GM23338 (cell line): ENCODE measurements at regions not wholly inside any gene's neighbourhood (a gene's known extent, or its start where the extent isn't known, plus 50 kb on each side); places are given as distances from the start of the nearest gene placed in this dataset.

ENCODE experiments used
- ATAC-seq: fragments of 200-7000 bp; cut with Tn5 transposase; 3 replicates; pipeline ENCODE4 v1.9.1; 2020
- DNase-seq: peaks from one replicate; pipeline ENCODE4 v3.0.0-alpha.2; 2015; ENCODE audit warnings: low spot score
- H2AFZ ChIP-seq: fragments of 200-600 bp; sonication (generic); 2 replicates; pipeline ENCODE4 v1.8.0; 2016; ENCODE audit warnings: antibody characterized with exemption, mild to moderate bottlenecking, moderate library complexity
- H3F3A ChIP-seq: fragments of 200-600 bp; sonication (generic); replicated peaks from 2 replicates; pipeline ENCODE4 v1.8.0; 2017; ENCODE audit warnings: antibody characterized with exemption, mixed run types, low read depth
- H3K27ac ChIP-seq: fragments of 200-600 bp; sonication (generic); 2 replicates; pipeline ENCODE4 v1.6.1; 2016; ENCODE audit warnings: low read depth
- H3K27me3 ChIP-seq: fragments of 200-600 bp; sonication (generic); 2 replicates; pipeline ENCODE4 v1.8.0; 2016; ENCODE audit warnings: mild to moderate bottlenecking, mixed run types, moderate library complexity; ENCODE audit not compliant: insufficient read depth
- H3K36me3 ChIP-seq: fragments of 200-600 bp; sonication (generic); 2 replicates; pipeline ENCODE4 v1.8.0; 2016; ENCODE audit warnings: mild to moderate bottlenecking; ENCODE audit not compliant: insufficient read depth
- H3K4me1 ChIP-seq: fragments of 200-600 bp; sonication (generic); 2 replicates; pipeline ENCODE4 v1.8.0; 2016; ENCODE audit warnings: mild to moderate bottlenecking, moderate library complexity; ENCODE audit not compliant: insufficient read depth
- H3K4me2 ChIP-seq: fragments of 200-600 bp; sonication (generic); 2 replicates; pipeline ENCODE4 v1.7.1; 2017; ENCODE audit warnings: mixed run types
- H3K4me3 ChIP-seq: fragments of 200-600 bp; sonication (generic); 2 replicates; pipeline ENCODE4 v1.6.1; 2016; ENCODE audit warnings: mixed run types
- H3K79me2 ChIP-seq: fragments of 200-600 bp; sonication (generic); replicated peaks from 2 replicates; pipeline ENCODE4 v1.8.0; 2017; ENCODE audit warnings: mild to moderate bottlenecking; ENCODE audit not compliant: insufficient read depth
- H3K9me2 ChIP-seq: fragments of 200-600 bp; sonication (generic); 2 replicates; pipeline ENCODE4 v1.8.0; 2017; ENCODE audit not compliant: insufficient read depth
- H4K20me1 ChIP-seq: fragments of 200-600 bp; sonication (generic); replicated peaks from 2 replicates; pipeline ENCODE4 v1.8.0; 2017; ENCODE audit warnings: mild to moderate bottlenecking; ENCODE audit not compliant: insufficient read depth
- H3K27ac Mint-ChIP-seq: 2 replicates; pipeline ENCODE4 v1.8.0; 2020; ENCODE audit warnings: inconsistent platforms, mild to moderate bottlenecking, moderate library complexity, mixed read lengths
- H3K27me3 Mint-ChIP-seq: 3 replicates; pipeline ENCODE4 v1.8.0; 2022; ENCODE audit warnings: low read depth, mild to moderate bottlenecking, moderate library complexity, mixed read lengths, inconsistent platforms; ENCODE audit not compliant: insufficient read depth, poor library complexity
- H3K36me3 Mint-ChIP-seq: 3 replicates; pipeline ENCODE4 v1.8.0; 2021; ENCODE audit warnings: low read depth, mild to moderate bottlenecking, inconsistent platforms, moderate library complexity, mixed read lengths
- H3K4me1 Mint-ChIP-seq: 3 replicates; pipeline ENCODE4 v1.8.0; 2020; ENCODE audit warnings: mild to moderate bottlenecking, inconsistent platforms, mixed read lengths
- H3K4me3 Mint-ChIP-seq: 3 replicates; pipeline ENCODE4 v1.8.0; 2021; ENCODE audit warnings: moderate library complexity, mild to moderate bottlenecking, inconsistent platforms, mixed read lengths
- H3K9me3 Mint-ChIP-seq: 3 replicates; pipeline ENCODE4 v1.8.0; 2020; ENCODE audit warnings: moderate library complexity, mild to moderate bottlenecking, inconsistent platforms, mixed read lengths
- CREB1 ChIP-seq: fragments of 250-450 bp; sonication (Bioruptor Pico); IDR thresholded peaks from 2 replicates; pipeline ENCODE4 v1.5.0; 2020; ENCODE audit warnings: low read depth, mild to moderate bottlenecking, moderate library complexity
- EZH2 ChIP-seq: fragments of 200-600 bp; sonication (generic); IDR thresholded peaks from one replicate; pipeline ENCODE4 v1.8.0; 2017; ENCODE audit warnings: antibody characterized with exemption, mild to moderate bottlenecking, low read depth; ENCODE audit not compliant: unreplicated experiment
- EZH2phosphoT487 ChIP-seq: fragments of 200-600 bp; sonication (generic); IDR thresholded peaks from one replicate; pipeline ENCODE4 v1.8.1; 2018; ENCODE audit warnings: antibody characterized with exemption; ENCODE audit not compliant: unreplicated experiment
- JUNB ChIP-seq: IDR thresholded peaks from one replicate; pipeline ENCODE4 v1.6.1; 2016; ENCODE audit warnings: antibody characterized with exemption; ENCODE audit not compliant: unreplicated experiment
- NANOG ChIP-seq: IDR thresholded peaks from 2 replicates; pipeline ENCODE4 v1.6.1; 2016; ENCODE audit warnings: antibody characterized with exemption, borderline replicate concordance
- POLR2AphosphoS5 ChIP-seq: IDR thresholded peaks from 2 replicates; pipeline ENCODE4 v1.6.1; 2016; ENCODE audit warnings: antibody characterized with exemption, low read depth
- STAT1 ChIP-seq: IDR thresholded peaks from one replicate; pipeline ENCODE4 v1.6.1; 2016; ENCODE audit warnings: antibody characterized with exemption; ENCODE audit not compliant: unreplicated experiment
- ZNF114 ChIP-seq: fragments of 250-450 bp; sonication (Bioruptor Pico); IDR thresholded peaks from 2 replicates; pipeline ENCODE4 v1.5.0; 2020; ENCODE audit warnings: mild to moderate bottlenecking, moderate library complexity
- ZNF331 ChIP-seq: fragments of 250-450 bp; sonication (Bioruptor Pico); IDR thresholded peaks from 2 replicates; pipeline ENCODE4 v1.5.0; 2020; ENCODE audit warnings: low read depth, mild to moderate bottlenecking, moderate library complexity
- TF ChIP-seq, protein P1 (sequence below): IDR thresholded peaks from 2 replicates; pipeline ENCODE4 v1.6.1; 2016; ENCODE audit warnings: antibody characterized with exemption
- TF ChIP-seq, protein P2 (sequence below), 2 experiments: fragments of 200-600 bp in 1 of 2; sonication (generic) in 1 of 2; conservative IDR thresholded peaks; 2 replicates each; pipeline versions ENCODE4 v1.5.1 to v1.6.1; 2016 to 2017; ENCODE audit warnings: antibody characterized with exemption in 2 of 2, low read depth in 2 of 2, mild to moderate bottlenecking in 2 of 2, moderate library complexity in 1 of 2
- TF ChIP-seq, protein P3 (sequence below): IDR thresholded peaks from one replicate; pipeline ENCODE4 v1.6.1; 2018; ENCODE audit warnings: antibody characterized with exemption; ENCODE audit not compliant: unreplicated experiment
- TF ChIP-seq, protein P4 (sequence below): fragments of 250-450 bp; sonication (Bioruptor Pico); IDR thresholded peaks from 2 replicates; pipeline ENCODE4 v1.5.0; 2020; ENCODE audit warnings: mild to moderate bottlenecking, moderate library complexity

DNA sequence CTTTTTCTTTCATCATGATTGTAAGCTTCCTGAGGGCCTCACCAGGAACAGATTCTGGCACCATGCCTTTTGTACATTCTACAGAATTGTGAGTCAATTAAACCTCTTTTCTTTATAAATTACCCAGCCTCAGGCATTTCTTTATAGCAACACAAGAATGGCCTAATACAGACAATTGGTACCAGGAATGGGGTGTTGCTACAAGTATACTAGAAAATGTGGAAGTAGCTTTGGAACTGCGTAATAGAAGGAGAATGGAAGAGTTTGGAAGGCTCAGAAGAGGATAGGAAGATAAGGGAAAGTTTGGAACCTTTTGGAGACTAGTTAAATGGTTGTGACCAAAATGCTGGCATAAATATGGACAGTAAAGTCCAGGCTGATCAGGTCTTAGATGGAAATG, 108.9 kb upstream of the PLSCR4 start:
- Histone ChIP-seq H3K4me1 (no peaks in the 10 kb centered on the region), H3K79me2 (no peaks in the 10 kb centered on the region), H2AFZ (no peak overlapping the region), H3K27me3 (no peaks in the 10 kb centered on the region), H4K20me1 (no peaks in the 10 kb centered on the region), H3K9me2 (0 out of 2 replicates have a peak, but pooled peaks cover 5% of the 10 kb centered on the region), H3K36me3 (peaks cover 3% of the 10 kb centered on the region; the same call in 1 of the 2 replicates), H3K27ac (no peak overlapping the region), H3F3A (no peaks in the 10 kb centered on the region), H3K4me3 (no peak overlapping the region), H3K4me2 (no peak overlapping the region)
- Mint-ChIP-seq H3K4me1 (no peaks in the 10 kb centered on the region), H3K4me3 (no peak overlapping the region), H3K27ac (no peak overlapping the region), H3K9me3 (no peaks in the 10 kb centered on the region; the same call in none of the 3 replicates), H3K27me3 (peaks cover 9% of the 10 kb centered on the region), H3K36me3 (peaks cover 3% of the 10 kb centered on the region)
- no peak for DNase-seq
- ATAC-seq = no peak
- TF ChIP-seq ZNF331 = no peak
- no peak for TF ChIP-seq STAT1
- TF ChIP-seq, protein P1, sequence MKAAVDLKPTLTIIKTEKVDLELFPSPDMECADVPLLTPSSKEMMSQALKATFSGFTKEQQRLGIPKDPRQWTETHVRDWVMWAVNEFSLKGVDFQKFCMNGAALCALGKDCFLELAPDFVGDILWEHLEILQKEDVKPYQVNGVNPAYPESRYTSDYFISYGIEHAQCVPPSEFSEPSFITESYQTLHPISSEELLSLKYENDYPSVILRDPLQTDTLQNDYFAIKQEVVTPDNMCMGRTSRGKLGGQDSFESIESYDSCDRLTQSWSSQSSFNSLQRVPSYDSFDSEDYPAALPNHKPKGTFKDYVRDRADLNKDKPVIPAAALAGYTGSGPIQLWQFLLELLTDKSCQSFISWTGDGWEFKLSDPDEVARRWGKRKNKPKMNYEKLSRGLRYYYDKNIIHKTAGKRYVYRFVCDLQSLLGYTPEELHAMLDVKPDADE = no peak
- TF ChIP-seq, protein P2, sequence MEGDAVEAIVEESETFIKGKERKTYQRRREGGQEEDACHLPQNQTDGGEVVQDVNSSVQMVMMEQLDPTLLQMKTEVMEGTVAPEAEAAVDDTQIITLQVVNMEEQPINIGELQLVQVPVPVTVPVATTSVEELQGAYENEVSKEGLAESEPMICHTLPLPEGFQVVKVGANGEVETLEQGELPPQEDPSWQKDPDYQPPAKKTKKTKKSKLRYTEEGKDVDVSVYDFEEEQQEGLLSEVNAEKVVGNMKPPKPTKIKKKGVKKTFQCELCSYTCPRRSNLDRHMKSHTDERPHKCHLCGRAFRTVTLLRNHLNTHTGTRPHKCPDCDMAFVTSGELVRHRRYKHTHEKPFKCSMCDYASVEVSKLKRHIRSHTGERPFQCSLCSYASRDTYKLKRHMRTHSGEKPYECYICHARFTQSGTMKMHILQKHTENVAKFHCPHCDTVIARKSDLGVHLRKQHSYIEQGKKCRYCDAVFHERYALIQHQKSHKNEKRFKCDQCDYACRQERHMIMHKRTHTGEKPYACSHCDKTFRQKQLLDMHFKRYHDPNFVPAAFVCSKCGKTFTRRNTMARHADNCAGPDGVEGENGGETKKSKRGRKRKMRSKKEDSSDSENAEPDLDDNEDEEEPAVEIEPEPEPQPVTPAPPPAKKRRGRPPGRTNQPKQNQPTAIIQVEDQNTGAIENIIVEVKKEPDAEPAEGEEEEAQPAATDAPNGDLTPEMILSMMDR (conservative IDR thresholded peaks at IDR 0.05; ENCODE audit: low read depth in 2 of 2) = no peak
- no peak for TF ChIP-seq JUNB
- no peak for TF ChIP-seq EZH2phosphoT487
- no peak for TF ChIP-seq POLR2AphosphoS5
- TF ChIP-seq EZH2 = no peak
- TF ChIP-seq, protein P3, sequence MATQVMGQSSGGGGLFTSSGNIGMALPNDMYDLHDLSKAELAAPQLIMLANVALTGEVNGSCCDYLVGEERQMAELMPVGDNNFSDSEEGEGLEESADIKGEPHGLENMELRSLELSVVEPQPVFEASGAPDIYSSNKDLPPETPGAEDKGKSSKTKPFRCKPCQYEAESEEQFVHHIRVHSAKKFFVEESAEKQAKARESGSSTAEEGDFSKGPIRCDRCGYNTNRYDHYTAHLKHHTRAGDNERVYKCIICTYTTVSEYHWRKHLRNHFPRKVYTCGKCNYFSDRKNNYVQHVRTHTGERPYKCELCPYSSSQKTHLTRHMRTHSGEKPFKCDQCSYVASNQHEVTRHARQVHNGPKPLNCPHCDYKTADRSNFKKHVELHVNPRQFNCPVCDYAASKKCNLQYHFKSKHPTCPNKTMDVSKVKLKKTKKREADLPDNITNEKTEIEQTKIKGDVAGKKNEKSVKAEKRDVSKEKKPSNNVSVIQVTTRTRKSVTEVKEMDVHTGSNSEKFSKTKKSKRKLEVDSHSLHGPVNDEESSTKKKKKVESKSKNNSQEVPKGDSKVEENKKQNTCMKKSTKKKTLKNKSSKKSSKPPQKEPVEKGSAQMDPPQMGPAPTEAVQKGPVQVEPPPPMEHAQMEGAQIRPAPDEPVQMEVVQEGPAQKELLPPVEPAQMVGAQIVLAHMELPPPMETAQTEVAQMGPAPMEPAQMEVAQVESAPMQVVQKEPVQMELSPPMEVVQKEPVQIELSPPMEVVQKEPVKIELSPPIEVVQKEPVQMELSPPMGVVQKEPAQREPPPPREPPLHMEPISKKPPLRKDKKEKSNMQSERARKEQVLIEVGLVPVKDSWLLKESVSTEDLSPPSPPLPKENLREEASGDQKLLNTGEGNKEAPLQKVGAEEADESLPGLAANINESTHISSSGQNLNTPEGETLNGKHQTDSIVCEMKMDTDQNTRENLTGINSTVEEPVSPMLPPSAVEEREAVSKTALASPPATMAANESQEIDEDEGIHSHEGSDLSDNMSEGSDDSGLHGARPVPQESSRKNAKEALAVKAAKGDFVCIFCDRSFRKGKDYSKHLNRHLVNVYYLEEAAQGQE = no peak
- TF ChIP-seq CREB1 (CRISPR knock-in tag) = no peak
- TF ChIP-seq NANOG = no peak
- TF ChIP-seq ZNF114 (CRISPR knock-in tag) = no peak
- TF ChIP-seq, protein P4, sequence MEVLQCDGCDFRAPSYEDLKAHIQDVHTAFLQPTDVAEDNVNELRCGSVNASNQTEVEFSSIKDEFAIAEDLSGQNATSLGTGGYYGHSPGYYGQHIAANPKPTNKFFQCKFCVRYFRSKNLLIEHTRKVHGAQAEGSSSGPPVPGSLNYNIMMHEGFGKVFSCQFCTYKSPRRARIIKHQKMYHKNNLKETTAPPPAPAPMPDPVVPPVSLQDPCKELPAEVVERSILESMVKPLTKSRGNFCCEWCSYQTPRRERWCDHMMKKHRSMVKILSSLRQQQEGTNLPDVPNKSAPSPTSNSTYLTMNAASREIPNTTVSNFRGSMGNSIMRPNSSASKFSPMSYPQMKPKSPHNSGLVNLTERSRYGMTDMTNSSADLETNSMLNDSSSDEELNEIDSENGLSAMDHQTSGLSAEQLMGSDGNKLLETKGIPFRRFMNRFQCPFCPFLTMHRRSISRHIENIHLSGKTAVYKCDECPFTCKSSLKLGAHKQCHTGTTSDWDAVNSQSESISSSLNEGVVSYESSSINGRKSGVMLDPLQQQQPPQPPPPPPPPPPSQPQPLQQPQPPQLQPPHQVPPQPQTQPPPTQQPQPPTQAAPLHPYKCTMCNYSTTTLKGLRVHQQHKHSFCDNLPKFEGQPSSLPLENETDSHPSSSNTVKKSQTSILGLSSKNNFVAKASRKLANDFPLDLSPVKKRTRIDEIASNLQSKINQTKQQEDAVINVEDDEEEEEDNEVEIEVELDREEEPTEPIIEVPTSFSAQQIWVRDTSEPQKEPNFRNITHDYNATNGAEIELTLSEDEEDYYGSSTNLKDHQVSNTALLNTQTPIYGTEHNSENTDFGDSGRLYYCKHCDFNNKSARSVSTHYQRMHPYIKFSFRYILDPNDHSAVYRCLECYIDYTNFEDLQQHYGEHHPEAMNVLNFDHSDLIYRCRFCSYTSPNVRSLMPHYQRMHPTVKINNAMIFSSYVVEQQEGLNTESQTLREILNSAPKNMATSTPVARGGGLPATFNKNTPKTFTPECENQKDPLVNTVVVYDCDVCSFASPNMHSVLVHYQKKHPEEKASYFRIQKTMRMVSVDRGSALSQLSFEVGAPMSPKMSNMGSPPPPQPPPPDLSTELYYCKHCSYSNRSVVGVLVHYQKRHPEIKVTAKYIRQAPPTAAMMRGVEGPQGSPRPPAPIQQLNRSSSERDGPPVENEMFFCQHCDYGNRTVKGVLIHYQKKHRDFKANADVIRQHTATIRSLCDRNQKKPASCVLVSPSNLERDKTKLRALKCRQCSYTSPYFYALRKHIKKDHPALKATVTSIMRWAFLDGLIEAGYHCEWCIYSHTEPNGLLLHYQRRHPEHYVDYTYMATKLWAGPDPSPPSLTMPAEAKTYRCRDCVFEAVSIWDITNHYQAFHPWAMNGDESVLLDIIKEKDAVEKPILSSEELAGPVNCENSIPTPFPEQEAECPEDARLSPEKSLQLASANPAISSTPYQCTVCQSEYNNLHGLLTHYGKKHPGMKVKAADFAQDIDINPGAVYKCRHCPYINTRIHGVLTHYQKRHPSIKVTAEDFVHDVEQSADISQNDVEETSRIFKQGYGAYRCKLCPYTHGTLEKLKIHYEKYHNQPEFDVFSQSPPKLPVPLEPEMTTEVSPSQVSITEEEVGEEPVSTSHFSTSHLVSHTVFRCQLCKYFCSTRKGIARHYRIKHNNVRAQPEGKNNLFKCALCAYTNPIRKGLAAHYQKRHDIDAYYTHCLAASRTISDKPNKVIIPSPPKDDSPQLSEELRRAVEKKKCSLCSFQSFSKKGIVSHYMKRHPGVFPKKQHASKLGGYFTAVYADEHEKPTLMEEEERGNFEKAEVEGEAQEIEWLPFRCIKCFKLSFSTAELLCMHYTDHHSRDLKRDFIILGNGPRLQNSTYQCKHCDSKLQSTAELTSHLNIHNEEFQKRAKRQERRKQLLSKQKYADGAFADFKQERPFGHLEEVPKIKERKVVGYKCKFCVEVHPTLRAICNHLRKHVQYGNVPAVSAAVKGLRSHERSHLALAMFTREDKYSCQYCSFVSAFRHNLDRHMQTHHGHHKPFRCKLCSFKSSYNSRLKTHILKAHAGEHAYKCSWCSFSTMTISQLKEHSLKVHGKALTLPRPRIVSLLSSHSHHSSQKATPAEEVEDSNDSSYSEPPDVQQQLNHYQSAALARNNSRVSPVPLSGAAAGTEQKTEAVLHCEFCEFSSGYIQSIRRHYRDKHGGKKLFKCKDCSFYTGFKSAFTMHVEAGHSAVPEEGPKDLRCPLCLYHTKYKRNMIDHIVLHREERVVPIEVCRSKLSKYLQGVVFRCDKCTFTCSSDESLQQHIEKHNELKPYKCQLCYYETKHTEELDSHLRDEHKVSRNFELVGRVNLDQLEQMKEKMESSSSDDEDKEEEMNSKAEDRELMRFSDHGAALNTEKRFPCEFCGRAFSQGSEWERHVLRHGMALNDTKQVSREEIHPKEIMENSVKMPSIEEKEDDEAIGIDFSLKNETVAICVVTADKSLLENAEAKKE (CRISPR knock-in tag) = no peak
